GM10266 (cell line): ENCODE measurements at regions not wholly inside any gene's neighbourhood (a gene's known extent, or its start where the extent isn't known, plus 50 kb on each side); places are given as distances from the start of the nearest gene placed in this dataset.

Source experiments
- DNase-seq: peaks from one replicate; pipeline ENCODE4 v3.0.0; 2012; ENCODE audit errors: extremely low spot score
- TF ChIP-seq, protein P1 (sequence below): IDR thresholded peaks from 2 replicates; pipeline ENCODE4 v1.5.1; 2012; ENCODE audit warnings: mild to moderate bottlenecking, low read depth; ENCODE audit not compliant: control insufficient read depth, insufficient read depth; ENCODE audit errors: missing control alignments

DNA sequence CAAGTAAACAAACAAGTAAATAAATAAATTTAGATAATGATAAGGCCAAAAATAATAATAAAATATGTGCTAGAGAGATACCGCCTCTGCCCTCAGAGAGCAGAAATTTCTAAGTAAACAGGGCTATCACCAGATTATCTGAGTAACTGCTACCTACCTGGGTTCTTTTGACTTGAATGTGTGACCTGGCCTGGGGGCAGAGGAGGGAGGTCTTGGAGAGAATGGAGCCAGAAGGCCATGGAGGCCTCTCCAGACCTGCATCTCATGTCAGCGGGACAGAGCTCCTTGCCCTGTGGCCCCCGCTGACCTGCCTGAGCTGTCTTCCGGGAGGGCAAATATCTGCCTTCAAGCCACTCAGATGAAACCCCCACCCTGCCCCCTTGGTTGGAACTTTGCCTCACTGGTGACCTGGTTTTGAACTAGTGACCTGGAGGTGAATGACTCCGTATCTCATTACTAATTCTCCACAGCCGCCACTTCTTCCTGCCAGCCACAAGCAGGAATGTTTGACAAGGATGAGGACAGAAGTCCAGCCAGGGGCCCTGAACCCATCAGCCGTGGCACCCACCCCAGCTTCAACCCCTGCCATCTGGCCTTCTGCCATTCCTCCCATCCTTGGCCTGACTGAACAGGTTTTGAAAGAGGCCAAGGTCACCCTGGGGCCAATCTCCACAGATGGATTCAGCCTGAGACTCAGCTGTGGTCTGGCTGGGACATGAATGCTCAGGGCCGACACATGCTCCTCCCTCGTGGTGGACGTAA lies 86.8 kb upstream of the PARP11 start:
- TF ChIP-seq, protein P1, sequence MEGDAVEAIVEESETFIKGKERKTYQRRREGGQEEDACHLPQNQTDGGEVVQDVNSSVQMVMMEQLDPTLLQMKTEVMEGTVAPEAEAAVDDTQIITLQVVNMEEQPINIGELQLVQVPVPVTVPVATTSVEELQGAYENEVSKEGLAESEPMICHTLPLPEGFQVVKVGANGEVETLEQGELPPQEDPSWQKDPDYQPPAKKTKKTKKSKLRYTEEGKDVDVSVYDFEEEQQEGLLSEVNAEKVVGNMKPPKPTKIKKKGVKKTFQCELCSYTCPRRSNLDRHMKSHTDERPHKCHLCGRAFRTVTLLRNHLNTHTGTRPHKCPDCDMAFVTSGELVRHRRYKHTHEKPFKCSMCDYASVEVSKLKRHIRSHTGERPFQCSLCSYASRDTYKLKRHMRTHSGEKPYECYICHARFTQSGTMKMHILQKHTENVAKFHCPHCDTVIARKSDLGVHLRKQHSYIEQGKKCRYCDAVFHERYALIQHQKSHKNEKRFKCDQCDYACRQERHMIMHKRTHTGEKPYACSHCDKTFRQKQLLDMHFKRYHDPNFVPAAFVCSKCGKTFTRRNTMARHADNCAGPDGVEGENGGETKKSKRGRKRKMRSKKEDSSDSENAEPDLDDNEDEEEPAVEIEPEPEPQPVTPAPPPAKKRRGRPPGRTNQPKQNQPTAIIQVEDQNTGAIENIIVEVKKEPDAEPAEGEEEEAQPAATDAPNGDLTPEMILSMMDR = no peak
- DNase-seq = no peak

- TF ChIP-seq, protein P1 = no peak
- no peak for DNase-seq
These were observed 85.3 kb upstream of the PARP11 start for GRCh38 chr12:3958534-3958933.

- TF ChIP-seq, protein P1 = no peak
- DNase-seq = no peak
These were observed 78.4 kb upstream of the PARP11 start for GRCh38 chr12:3951380-3952135.

DNA sequence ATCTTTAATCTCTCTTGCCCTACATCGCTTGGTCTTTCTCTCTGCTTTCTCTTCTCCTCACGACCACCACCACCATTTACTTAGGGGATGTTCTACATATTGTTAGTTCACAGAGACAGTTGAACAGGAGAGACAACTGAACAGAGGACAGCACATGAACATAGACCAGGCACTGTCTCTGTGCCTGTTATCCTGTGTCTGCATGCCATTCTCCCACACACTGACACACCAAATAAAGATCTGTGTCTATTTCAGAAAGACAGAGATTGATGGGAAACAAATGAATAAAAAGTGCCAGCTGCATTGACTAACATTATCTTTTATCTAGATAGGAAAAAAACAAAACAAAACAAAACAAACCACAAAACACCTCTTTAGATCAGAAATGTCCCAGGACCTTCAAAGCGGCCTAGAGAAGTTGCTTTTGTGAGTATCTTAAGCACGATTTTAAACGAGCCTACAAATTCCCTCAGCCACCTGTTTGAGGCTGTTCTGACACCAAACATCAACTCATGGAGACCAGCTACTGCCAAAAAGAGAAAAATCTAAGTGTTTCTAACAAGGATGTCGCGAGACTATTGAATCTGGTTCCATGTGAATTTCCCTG lies 77.6 kb upstream of the PARP11 start:
- DNase-seq = no peak
- TF ChIP-seq, protein P1 = no peak

DNA sequence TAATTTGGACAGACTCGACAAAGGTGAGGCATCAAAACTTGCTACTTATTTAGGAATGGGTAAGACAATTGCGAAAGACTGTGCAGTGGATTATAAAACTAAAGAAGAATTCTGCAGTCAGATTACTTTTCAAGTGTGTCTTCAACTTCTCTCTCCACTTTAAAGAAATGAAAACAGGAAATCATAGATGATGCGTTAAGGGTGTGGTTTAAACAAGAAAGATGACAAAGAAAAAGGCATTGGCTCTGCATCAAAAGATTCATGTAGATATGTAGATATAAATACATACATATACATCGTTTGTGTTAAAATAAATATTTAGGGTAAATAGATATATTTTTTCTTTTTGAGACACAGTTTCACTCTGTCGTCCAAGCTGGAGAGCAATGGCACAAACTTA lies 74.6 kb upstream of the PARP11 start:
- DNase-seq = no peak
- TF ChIP-seq, protein P1 = no peak

- DNase-seq = no peak
- TF ChIP-seq, protein P1 = no peak
These were observed 72.5 kb upstream of the PARP11 start for GRCh38 chr12:3945671-3946070.
